GM19238 (cell line): ENCODE measurements at regions not wholly inside any gene's neighbourhood (a gene's known extent, or its start where the extent isn't known, plus 50 kb on each side); places are given as distances from the start of the nearest gene placed in this dataset.

Experiments
- DNase-seq: peaks from one replicate; pipeline ENCODE4 v3.0.0; 2011; ENCODE audit warnings: low spot score; ENCODE audit not compliant: insufficient read length

DNA sequence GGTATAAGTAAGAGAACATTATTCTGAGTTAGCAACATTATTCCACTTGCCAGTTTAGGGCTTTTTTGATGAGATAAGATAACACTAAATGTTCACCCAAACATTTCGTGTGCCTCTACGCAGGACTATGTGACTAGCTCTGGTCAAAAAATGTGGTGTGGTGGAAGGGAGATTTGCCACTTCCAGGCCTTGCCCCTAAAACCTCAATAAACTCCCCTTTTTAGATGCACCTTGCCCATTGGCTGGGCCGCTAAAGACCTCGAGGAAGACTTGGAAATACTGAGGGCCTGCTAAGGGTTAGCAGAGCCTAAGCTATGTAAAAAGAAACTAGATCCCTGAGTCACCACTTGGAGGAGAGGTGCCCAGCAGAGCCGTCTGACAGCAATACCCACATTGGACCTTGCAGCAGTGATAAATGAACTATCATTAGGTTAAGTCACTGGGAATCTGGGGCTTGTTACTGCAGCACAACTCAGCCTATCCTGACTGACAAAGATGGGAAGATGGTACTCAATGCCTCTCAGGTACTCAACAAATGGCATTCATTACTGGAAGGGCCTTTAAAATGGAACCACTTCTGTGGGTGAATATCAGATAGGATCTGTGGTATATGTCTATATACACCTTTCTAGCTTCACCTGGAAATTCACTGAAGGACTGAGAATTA, 331.5 kb upstream of the TLE3 start:
- no peak for DNase-seq

DNA sequence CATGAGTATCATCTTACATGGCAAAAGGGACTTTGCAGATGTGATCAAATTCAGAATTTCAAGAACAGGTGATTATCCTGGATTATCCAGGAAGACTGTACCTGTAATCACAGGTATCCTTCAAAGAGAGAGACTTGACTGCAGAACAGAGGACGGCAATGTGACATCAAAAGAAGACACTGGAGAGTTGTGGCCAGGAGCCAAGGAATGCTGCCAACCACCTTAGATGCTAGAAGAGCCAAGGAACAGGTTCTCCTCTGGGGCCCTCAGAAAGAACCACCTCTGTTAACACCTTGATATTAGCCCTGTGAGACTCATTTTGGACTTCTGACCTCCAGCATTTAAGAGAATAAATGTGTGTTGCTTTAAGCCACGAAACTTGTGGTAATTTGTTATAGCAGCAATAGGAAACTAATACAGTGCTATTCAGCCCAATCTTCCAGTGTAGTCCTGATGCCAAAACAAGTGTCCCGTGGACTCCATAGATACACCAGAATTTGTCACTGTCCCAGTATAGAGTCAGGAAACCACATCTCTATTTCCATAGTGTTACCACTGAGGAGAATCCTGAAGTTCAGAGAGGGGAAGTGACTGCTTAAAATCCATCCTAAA, 330.6 kb upstream of the TLE3 start:
- no peak for DNase-seq

DNA sequence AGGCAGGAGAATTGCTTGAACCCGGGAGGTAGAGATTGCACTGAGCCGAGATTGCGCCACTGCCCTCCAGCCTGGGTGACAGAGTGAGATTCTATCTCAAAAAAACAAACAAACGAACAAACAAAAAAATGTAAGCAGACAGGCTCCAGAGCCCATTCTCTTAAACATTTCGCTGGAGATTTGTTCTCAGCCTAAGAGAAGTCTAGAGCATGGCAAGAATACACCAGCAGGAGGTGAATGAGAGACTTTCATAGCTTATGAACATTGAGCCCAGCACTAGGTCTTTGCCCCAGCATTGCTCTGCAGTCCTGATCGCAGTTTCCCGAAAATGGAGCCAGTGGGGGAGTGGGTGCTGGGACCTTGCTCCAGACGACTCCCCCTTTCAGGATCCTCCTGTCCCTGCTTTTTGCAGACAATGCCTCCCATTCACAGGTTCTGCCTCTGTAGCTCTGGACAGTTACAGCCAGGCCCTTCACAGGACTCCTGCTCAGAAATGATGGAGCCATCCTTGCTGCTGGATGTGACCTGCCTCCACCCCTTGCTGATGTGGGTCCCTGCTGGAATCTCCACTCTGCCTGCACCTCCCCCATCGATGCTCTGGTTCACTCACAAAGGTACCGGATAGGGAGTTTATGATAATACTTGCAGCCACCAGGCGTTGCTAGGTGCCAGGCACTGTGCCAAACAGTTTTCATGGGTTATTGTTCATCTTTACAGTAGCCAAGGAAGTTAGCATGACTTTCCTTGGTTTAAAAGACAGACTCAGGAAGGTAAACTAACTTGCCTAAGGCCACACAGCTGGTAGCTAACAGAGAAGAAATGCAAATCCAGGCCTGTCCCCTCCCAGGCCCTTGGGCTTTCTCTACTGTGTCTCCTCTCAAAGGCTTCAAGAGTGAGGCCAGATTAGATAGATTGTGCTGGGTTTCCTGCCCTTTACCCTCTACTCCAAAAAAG, 329.7 kb upstream of the TLE3 start:
- DNase-seq, result no peak

DNA sequence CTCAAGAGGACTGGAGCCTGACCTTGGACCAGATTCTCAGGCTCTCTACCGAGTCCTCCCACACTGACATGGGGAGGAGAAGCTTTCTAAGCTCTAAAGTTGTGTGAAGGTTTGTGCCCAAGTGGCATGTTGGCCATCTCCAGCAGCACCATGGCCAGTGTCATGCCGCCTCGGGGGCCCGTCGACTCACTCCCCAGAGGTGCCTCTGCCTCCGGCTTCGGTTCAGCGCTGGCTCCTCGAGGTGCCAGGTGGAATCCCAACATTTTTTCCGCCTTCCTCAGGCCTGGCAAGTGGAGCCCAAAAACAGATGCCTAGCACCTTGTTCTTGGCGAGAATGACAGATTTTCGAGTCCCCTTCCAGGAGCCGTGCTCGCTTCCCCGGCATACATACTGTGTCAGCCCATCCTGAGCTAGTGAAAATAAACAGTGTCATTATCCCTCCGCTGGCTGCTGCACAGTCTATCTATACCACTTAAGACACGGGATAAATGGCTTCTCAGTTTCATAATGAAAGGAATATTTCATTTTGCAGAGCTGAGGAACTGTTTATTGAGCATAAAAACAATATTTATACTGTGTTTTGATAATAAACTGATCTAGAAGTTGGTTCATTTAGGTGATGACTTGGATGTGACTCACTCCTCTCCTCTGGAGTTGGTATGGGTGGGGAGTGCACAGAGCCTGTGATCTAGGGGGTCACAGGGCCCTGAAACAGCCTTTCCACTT, 328.5 kb upstream of the TLE3 start:
- DNase-seq, result no peak

DNA sequence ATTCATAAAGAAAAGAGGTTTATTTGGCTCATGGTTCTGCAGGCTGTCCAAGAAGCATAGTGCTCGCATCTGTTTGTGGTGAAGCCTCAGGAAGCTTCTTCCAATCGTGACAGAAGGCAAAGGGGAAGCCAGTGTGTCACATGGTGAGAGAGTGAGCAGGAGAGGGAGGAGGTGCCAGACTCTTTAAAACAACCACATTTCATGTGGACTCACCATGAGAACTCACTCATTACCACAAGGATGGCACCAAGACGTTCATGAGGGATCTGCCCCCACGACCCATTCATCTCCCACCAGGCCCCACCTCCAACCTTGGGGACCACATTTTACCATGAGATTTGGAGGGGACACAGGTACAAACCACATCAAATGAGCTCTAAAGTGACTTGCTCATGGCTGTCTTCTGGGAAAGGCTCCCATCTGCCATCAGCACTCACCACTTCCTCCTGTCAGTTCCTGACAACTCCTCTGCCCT, 327.3 kb upstream of the TLE3 start:
- no peak for DNase-seq

DNA sequence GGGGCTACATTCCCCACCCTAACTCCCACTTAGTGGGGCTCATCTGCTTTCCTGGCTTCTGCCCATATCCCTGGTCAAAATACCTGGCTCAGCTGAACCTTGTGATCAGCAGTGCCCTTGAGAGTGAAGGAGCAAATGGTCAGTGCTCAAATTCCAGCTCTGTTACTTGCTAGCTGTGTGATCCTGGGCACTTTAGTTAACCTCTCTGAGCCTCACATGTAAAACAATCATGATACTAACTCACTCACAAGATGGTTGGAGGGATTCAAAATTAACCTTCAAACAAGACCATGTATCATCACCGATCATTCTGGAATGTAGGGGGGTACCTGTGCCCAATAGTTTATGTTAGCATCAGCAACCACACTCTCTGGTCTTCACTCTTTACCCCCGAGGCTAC, 325.6 kb upstream of the TLE3 start:
- DNase-seq, result no peak

DNA sequence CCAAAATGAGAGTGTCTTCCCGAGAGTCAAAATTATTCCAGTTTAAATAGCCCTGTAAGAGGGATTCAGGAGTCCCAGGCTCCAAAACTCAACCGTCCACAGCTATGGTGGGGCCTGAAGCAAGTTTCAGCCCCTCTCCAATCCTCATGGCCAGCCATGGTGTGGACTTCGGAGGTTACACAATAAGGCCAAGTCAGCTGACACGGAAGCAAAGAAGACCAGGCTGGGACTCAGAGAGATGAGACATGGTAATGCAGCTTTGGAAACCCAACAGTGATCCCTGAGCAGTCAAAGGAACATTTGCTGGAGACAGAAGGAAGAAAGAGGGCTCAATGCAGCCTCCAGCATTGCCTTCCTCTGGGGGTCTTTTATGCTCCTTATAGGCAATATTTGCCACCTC, 324.6 kb upstream of the TLE3 start:
- no peak for DNase-seq

DNA sequence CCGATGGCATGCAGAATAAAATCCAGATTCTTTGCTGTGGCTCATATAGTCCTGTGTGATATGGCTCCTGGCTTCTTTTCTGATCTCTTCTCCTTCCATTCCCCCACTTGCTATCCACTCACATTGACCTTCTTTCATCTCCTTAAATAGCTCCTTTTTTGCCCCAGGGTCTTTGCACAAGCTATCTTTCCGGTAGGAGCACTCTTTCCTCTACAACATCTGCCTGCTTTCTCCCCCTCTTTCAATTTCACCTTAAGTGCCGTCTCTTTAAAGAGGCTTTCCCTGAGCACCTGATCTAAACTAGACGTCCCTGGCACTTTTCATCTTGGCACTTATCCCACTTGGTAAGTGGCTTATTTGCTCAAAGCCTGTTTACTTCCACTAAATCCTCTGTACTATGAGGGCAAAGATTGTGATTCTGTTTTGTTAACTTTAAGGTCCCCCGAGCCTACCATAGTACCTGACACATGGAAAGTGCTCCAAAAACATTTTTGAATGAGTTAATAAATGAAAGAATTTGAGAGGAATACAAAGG, 323.3 kb upstream of the TLE3 start:
- no peak for DNase-seq

DNA sequence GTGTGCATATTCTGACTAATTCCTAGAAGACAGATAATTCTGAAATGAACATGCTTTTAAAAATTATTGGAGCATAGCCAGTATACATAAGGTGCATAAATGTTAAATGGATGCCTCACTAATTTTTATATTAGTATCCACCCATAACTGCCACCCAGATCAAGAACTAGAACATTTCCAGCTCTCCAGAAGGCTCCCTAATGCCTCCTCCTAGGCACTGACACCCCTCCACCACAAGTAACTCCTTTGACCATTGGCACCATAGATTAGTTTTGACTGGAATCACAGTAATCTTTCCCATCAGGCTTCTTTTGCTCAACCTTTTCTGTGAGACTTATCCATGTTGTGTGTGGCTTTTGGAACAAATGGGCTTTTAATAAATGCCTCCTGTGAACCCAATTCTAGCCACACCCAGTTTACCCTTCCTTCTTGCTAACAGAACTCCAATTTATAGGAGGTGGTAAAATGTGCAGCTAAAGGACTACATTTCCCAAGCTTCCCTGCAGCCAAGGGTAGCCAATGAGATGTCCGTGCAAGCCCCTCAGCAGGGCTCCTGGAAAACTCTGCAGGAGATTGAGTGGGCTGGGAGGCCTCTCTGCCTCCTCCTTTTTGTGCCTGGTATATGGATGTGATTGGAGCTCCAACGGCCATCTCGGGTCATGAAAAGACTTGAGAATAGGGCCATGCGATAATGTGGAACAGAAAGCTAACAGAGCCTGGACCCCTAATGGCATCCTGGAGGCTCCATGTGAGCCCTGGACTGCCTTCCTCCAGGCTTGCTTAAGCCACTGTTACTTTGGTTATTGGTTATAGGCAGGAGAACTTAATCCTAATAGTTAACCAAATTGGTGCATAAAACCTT, 322.6 kb upstream of the TLE3 start:
- DNase-seq, result no peak

DNA sequence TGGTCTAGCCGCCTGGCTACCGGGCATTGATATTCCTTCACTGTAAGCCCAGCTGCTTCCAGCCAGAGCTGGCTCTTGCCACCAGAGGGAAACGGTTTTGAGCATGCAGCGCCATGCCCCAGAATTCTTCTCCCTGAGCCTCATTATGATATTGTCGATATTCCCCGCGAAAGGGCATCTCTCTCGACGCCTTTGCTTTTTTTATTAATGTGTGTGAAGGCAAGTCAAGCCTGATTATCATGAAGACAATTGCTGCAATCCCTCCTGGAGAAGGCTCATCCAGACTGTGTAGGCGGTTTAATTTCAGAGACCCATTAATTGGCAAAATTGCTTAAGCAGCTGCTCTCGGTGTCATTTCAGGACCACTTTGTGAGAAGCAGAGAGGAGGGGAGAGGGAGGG, 321.2 kb upstream of the TLE3 start:
- no peak for DNase-seq

DNA sequence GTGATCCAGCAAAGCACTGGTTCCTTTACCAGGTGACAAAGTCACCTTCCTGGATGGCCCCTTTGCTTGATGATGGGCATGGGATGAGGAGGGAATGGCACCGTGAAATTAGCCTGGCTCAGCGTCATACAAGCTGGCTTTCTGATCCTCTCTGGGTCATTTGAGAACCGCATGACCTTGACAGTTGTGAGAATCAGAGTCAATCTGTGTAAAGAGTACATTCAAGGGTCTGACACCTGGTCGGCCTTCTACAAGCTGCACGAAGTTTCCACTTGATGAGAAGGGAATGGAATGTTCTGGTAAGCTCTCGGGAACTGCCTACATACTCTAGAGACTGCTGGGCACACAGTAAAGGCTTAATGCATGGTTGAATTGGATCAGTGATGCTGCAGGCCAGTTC, 319.8 kb upstream of the TLE3 start:
- no peak for DNase-seq

DNA sequence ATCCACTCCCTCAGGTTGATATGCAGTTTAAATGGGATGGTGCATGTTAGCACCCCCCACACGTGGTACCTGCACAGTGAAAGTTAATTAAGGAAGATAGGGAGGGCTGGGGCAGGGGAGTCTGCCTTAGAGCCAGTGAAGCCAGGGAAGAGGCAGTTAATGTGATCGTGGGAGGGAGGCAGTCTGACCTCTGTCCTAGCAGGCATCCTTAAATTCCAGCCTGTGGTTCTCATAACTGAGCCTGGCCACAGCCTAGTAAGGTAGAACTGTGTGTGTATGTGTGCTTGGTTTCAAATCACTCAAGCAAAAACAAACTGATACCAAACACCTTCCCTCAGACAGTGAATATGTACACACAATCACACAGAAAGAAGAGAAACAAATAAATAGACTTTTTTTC, 319.1 kb upstream of the TLE3 start:
- DNase-seq, result no peak

DNA sequence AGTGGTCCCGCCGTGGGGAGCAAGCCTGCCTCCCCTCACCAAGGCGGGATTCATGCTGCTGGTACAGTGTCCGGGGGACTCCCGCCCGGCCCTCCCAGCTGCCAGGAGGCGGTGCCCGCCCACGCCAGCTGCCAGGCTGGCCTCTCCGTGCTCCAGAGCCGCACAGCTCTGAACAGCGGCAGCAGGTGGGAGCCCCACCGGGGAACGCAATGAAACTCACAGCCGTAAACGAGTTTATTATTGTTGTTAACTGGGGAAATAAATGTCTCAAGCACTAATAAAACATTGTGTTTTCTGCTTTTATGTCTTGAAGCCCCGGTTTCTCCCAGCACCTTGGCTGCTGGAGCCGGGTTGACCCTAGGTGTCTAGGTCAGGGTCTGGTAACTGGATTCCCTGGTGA, 317.7 kb upstream of the TLE3 start:
- no peak for DNase-seq

DNA sequence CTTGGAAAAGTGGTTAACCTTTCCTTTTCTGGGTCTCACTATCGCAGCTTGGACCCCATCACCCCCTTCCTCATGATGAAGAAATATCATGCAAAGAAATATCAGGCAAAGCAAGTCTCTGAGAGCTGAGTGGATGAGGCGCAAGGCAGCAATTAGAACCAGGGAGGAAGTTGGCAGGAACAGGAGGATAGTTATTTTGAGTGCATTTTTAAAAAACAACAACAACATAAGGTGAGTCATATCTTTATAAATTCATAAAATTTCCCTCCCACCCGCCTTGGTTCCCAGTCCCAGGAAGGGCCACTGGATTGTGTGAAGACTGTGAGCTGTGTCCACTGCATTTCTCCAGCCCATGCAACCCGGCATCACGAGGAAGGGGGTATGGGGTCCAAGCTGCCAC, 316.9 kb upstream of the TLE3 start:
- DNase-seq, result no peak

DNA sequence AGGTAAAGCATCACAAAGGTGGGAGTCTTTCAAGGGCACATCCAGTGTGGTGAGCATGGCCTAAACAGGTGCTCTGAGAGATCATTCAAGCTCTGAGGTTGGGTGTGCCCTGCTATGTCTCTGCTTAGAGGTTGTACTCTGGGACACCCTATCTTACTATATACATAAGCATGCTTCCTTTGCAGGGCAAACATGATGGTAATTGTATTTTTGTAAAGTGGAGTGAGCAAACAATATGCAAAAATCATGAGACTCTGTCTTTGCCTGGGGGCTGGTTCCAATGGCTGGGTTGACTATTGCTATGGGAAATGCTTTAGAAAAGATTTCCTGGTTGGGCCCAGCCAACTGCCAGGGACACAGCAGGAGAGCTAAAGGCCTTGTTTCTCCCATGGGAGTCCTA, 315.1 kb upstream of the TLE3 start:
- DNase-seq, result no peak

DNA sequence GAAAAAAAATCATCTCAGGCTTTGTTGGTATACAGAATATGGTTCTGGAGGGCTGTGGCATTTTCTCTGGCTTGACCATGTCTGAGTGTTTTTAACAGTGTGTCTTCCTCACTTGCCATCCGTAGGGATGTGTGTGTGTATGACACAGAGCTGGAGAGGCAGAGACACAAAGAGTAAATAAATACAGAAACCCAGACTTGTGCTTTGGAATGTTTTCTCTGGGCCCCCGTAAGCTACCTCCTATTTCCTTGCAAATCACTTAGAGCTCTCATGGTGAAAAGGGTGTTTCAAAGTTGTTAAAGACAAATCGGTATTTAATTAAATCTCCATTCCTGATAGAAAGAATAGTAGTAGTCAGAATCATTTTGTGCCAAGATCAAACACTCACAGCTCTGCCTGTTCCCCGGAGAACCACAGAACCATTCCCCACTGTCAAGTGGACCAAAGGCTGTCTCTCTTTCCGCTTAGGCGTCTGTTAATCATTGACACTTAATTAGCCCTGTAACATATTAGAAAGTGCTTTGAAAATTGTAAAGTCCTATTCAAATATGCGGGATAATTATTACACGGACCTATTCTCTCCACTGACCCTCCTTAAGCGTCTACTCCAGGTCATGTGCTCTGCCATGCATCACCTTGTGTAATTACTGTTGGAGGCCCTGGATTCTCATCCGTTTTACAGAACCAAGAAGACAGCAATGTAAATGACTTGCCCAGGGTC, 313.6 kb upstream of the TLE3 start:
- DNase-seq, result no peak

DNA sequence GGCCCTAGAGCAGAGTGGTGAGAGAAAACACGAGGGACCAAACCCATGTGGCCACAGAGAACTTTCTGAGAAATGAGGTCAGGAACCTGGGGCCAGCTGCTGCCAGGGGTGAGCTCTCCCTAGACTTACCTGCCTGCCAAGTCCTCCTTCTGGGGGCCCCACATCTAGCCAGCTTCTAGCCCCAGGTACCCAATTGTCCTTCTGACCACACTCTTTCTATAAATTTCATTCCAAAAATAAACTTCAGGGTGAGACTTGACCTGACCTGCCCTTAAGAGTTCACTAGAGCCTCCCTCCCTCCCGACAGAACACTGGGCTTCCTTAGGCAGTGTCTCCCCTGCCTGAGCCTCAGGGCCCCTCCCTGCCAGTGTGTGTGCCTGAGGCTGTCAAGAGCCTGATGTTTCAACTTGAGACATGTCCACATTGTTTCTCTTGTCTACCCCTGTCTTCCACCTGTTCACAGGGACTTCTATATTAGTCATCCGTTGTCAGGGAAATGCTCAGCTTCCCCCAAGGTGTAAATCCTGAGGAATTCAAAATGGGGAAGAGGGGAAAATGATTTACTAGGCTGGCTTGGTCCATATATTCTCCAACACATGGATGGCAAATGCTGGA, 312.8 kb upstream of the TLE3 start:
- no peak for DNase-seq

DNA sequence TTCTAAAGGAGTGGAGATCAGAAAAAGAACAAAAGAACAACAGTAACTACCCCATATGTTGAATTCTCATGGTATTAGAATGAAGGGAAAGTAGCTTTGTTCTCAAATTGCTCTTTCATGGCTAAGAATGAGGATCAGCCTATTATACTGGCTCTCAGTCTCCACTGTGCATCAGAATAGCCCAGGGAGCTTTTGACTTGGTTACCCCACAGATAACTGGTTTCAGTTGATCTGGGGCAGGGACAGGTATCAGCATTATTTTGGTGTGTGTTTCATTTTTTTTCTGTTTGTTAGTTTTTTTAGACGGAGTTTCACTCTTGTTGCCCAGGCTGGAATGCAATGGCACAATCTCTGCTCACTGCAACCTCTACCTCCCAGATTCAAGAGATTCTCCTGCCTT, 311.7 kb upstream of the TLE3 start:
- DNase-seq, result no peak

DNA sequence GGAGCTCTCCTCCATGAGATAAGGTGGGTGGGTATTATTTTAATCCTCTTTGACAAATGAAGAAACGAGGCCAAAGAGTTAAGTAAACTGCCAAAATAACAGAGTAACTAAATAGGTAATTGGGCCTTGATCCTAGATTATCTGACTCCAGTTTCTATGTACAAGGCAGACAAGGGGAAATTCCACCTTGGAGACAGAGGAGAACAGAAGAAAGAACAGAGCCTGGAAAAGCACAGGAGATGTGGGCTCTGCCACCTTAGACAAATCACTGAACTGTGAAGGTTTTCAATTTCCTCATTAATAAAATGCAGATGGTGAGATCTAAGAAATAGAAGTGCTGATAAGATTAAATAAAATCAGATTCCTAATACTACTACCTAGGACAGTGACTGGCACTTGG, 310.2 kb upstream of the TLE3 start:
- DNase-seq, result no peak

DNA sequence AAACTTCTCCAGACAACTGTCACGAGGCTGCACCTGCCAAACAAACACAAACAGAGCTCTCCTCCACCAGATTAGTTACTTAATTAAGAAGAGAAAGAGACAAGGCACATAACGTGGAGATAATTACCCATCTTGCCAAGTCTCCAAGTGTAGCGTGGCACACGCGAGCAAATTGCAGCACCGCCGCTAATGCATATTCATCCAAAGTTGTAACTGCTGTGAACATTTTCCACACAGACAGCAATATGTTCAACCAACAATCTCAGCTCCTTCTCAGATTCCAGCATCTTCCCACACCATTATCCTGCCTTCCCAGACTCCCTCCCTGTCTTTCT, 309.6 kb upstream of the TLE3 start:
- DNase-seq, result no peak
